A549 (cell line): ENCODE measurements at regions not wholly inside any gene's neighbourhood (a gene's known extent, or its start where the extent isn't known, plus 50 kb on each side); places are given as distances from the start of the nearest gene placed in this dataset.

Experiments
- ATAC-seq, 2 experiments: fragments of 200-7000 bp in 1 of 2; fragments of >200 bp in 1 of 2; cut with Nextera tagmentation in 1 of 2; cut with Tn5 transposase in 1 of 2; 3 replicates each; pipeline versions ENCODE4 v1.8.0 to v1.9.1; 2018 to 2020; ENCODE audit warnings: mild to moderate bottlenecking in 1 of 2, moderate library complexity in 1 of 2
- CTCF ChIA-PET: fragments of 300-600 bp; sonication (Branson Sonifier 250); formaldehyde crosslinking; extraction: SDS; loops from one replicate; lab custom pipeline; 2021; ENCODE audit warnings: antibody characterized with exemption, inconsistent platforms; lab: Yijun Ruan, JAX
- POLR2A ChIA-PET: fragments of 350-600 bp; formaldehyde crosslinking; extraction: SDS; loops from one replicate; lab custom pipeline; 2021; ENCODE audit warnings: antibody characterized with exemption, inconsistent platforms; lab: Yijun Ruan, JAX
- DNase-seq, 2 experiments: peaks; one replicate each; pipeline versions ENCODE4 v3.0.0 to v3.0.0-alpha.2; 2011 to 2016; ENCODE audit warnings: low read depth in 1 of 2, low spot score in 1 of 2
- FAIRE-seq: peaks from 2 replicates; lab custom pipeline; 2011; peaks lifted over from hg19 to GRCh38; lab: Jason Lieb, UNC
- H3K27ac ChIP-seq, 2 experiments: fragments of >200 bp; sonication (Bioruptor Twin); formaldehyde crosslinking; 3 replicates each; pipeline ENCODE4 v1.5.1; 2016 to 2017
- H3K4me1 ChIP-seq: fragments of >200 bp; sonication (Bioruptor Twin); formaldehyde crosslinking; 3 replicates; pipeline ENCODE4 v1.6.1; 2016
- H3K4me2 ChIP-seq: fragments of >200 bp; sonication (Bioruptor Twin); formaldehyde crosslinking; 3 replicates; pipeline ENCODE4 v1.6.1; 2016
- H3K4me3 ChIP-seq: fragments of >200 bp; sonication (Bioruptor Twin); formaldehyde crosslinking; 3 replicates; pipeline ENCODE4 v1.5.1; 2016
- H3K9me3 ChIP-seq: fragments of >200 bp; sonication (Bioruptor Twin); formaldehyde crosslinking; 3 replicates; pipeline ENCODE4 v1.6.1; 2016
- BHLHE40 ChIP-seq: IDR thresholded peaks from 2 replicates; pipeline ENCODE4 v1.6.1; 2012; ENCODE audit warnings: low read depth, low read length, inconsistent platforms
- CHD2 ChIP-seq: fragments of 150-350 bp; IDR thresholded peaks from 2 replicates; pipeline ENCODE4 v1.6.1; 2014; ENCODE audit warnings: low read length; ENCODE audit not compliant: partially characterized antibody
- CHD4 ChIP-seq: fragments of 200-600 bp; sonication (generic); IDR thresholded peaks from 2 replicates; pipeline ENCODE4 v1.6.1; 2016; ENCODE audit warnings: antibody characterized with exemption, mild to moderate bottlenecking, borderline replicate concordance
- ELK1 ChIP-seq: fragments of 150-350 bp; IDR thresholded peaks from 2 replicates; pipeline ENCODE4 v1.6.1; 2014; ENCODE audit warnings: low read depth, mild to moderate bottlenecking, low read length
- EP300 ChIP-seq, 2 experiments: fragments of >200 bp; sonication (Bioruptor Twin); formaldehyde crosslinking; IDR thresholded peaks; 2 replicates in 1 of 2; 3 replicates in 1 of 2; pipeline ENCODE4 v1.6.1; 2016 to 2017
- ESRRA ChIP-seq: fragments of 150-350 bp; IDR thresholded peaks from 2 replicates; pipeline ENCODE4 v1.6.1; 2014; ENCODE audit warnings: mild to moderate bottlenecking, low read length, borderline replicate concordance
- GATA3 ChIP-seq: IDR thresholded peaks from 2 replicates; pipeline ENCODE4 v1.6.1; 2012; ENCODE audit warnings: borderline replicate concordance
- HEYL ChIP-seq: fragments of 250-450 bp; sonication (Bioruptor Pico); IDR thresholded peaks from 2 replicates; pipeline ENCODE4 v1.8.0; 2021; ENCODE audit warnings: mild to moderate bottlenecking, moderate library complexity
- HMGXB4 ChIP-seq: fragments of 250-450 bp; sonication (Bioruptor Pico); IDR thresholded peaks from 2 replicates; pipeline ENCODE4 v1.5.0; 2021; ENCODE audit warnings: mild to moderate bottlenecking, moderate library complexity, borderline replicate concordance
- HOXB13 ChIP-seq: fragments of 250-450 bp; sonication (Bioruptor Pico); IDR thresholded peaks from 2 replicates; pipeline ENCODE4 v1.5.0; 2020; ENCODE audit warnings: low read depth, mild to moderate bottlenecking, moderate library complexity
- JUNB ChIP-seq: fragments of >200 bp; sonication (Bioruptor Twin); formaldehyde crosslinking; IDR thresholded peaks from 2 replicates; pipeline ENCODE4 v1.6.1; 2016
- KDM1A ChIP-seq: fragments of 200-600 bp; sonication (generic); IDR thresholded peaks from 2 replicates; pipeline ENCODE4 v1.6.1; 2016; ENCODE audit warnings: low read depth, mild to moderate bottlenecking
- MAX ChIP-seq: IDR thresholded peaks from 2 replicates; pipeline ENCODE4 v1.6.1; 2012
- MAZ ChIP-seq: fragments of 150-350 bp; IDR thresholded peaks from 2 replicates; pipeline ENCODE4 v1.6.1; 2014; ENCODE audit warnings: antibody characterized with exemption, low read depth, low read length, borderline replicate concordance
- MYC ChIP-seq: IDR thresholded peaks from 2 replicates; pipeline ENCODE4 v1.6.1; 2012; ENCODE audit warnings: mild to moderate bottlenecking, inconsistent platforms, low read length, improper control_type of control experiment, borderline replicate concordance
- NR3C1 ChIP-seq: fragments of >200 bp; sonication (Bioruptor Twin); formaldehyde crosslinking; IDR thresholded peaks from 3 replicates; pipeline ENCODE4 v1.6.1; 2017
- POLR2A ChIP-seq: IDR thresholded peaks from 2 replicates; pipeline ENCODE4 v1.6.1; 2012; ENCODE audit warnings: mild to moderate bottlenecking, low read length
- POLR2AphosphoS2 ChIP-seq: conservative IDR thresholded peaks from 2 replicates; pipeline ENCODE4 v1.6.1; 2012; ENCODE audit warnings: low read length, improper control_type of control experiment, inconsistent platforms
- RARB ChIP-seq: fragments of 250-450 bp; sonication (Bioruptor Pico); IDR thresholded peaks from 2 replicates; pipeline ENCODE4 v1.8.0; 2021; ENCODE audit warnings: mild to moderate bottlenecking, moderate library complexity
- RCOR1 ChIP-seq: fragments of 150-350 bp; IDR thresholded peaks from 2 replicates; pipeline ENCODE4 v1.6.1; 2014; ENCODE audit warnings: antibody characterized with exemption, low read length, low read depth
- SREBF2 ChIP-seq: fragments of 450-650 bp; IDR thresholded peaks from 2 replicates; pipeline ENCODE4 v1.6.1; 2014; ENCODE audit warnings: mild to moderate bottlenecking, moderate library complexity
- TFCP2L1 ChIP-seq: fragments of 250-450 bp; sonication (Bioruptor Pico); IDR thresholded peaks from 2 replicates; pipeline ENCODE4 v1.5.0; 2021; ENCODE audit warnings: mild to moderate bottlenecking
- TP53 ChIP-seq: fragments of 250-450 bp; sonication (Bioruptor Pico); IDR thresholded peaks from 2 replicates; pipeline ENCODE4 v1.5.0; 2021; ENCODE audit warnings: mild to moderate bottlenecking, moderate library complexity
- ZC3H11A ChIP-seq: fragments of 450-650 bp; IDR thresholded peaks from 2 replicates; pipeline ENCODE4 v1.6.1; 2014; ENCODE audit warnings: antibody characterized with exemption, mild to moderate bottlenecking
- ZNF302 ChIP-seq: fragments of 250-450 bp; sonication (Bioruptor Pico); IDR thresholded peaks from 2 replicates; pipeline ENCODE4 v1.9.0; 2021; ENCODE audit warnings: inconsistent platforms, mild to moderate bottlenecking, moderate library complexity
- WGBS: methylation state at CpG from one replicate; pipeline ENCODE4 v1.1.6; 2017; ENCODE audit errors: missing lambda C conversion rate; 5-methylcytosine and 5-hydroxymethylcytosine counted together

- TF ChIP-seq ELK1 (no peak), HOXB13 (no peak), POLR2AphosphoS2 (no peak)
Measured at GRCh38 chr10:47112612-47113011, 187.4 kb upstream of the GDF10 start (continued).

- WGBS: 44% methylated on average over 4 of the region's 4 CpGs
- CTCF ChIA-PET: no interaction called here
- Histone ChIP-seq H3K4me2 (no peak overlapping the region), H3K4me3 (no peak overlapping the region), H3K4me1 (no peaks in the 10 kb centered on the region), H3K9me3 (0 out of 3 replicates have a peak, but pooled peaks cover 2% of the 10 kb centered on the region), H3K27ac (no peak overlapping the region)
- no peak for TF ChIP-seq NR3C1
- no peak for TF ChIP-seq RARB (CRISPR knock-in tag)
- no peak for TF ChIP-seq ZC3H11A
- TF ChIP-seq MYC: no peak
- no peak for TF ChIP-seq MAZ
- no peak for TF ChIP-seq KDM1A
- no peak for TF ChIP-seq ESRRA
- TF ChIP-seq POLR2A: no peak
- no peak for TF ChIP-seq MAX
- TF ChIP-seq GATA3: no peak
- TF ChIP-seq BHLHE40: no peak
- TF ChIP-seq RCOR1: no peak
- TF ChIP-seq TFCP2L1: no peak
- TF ChIP-seq ZNF302: no peak
- TF ChIP-seq SREBF2: no peak
- no peak for TF ChIP-seq CHD4
- no peak for TF ChIP-seq EP300 (IDR thresholded peaks at IDR 0.05)
- TF ChIP-seq TP53 (CRISPR knock-in tag): no peak
- no peak for TF ChIP-seq JUNB
- TF ChIP-seq CHD2: no peak
- no peak for DNase-seq
- no peak for FAIRE-seq
- POLR2A ChIA-PET: no interaction called here
- ATAC-seq: no peak
Measured at GRCh38 chr10:47113907-47114500, 186.0 kb upstream of the GDF10 start.

- TF ChIP-seq HMGXB4 (no peak), HEYL (CRISPR knock-in tag) (no peak)
- Histone ChIP-seq H3K4me2 (no peak overlapping the region), H3K27ac (no peak overlapping the region), H3K4me1 (no peaks in the 10 kb centered on the region), H3K4me3 (no peak overlapping the region), H3K9me3 (0 out of 3 replicates have a peak, but pooled peaks cover 2% of the 10 kb centered on the region)
- no peak for DNase-seq
- CTCF ChIA-PET: no interaction called here
- 29% methylated on average over 3 of the region's 6 CpGs for WGBS
- FAIRE-seq: no peak
- POLR2A ChIA-PET: no interaction called here
- no peak for ATAC-seq
Measured at GRCh38 chr10:47114680-47115186, 185.3 kb upstream of the GDF10 start.
